GM18519 (cell line): ENCODE measurements at regions not wholly inside any gene's neighbourhood (a gene's known extent, or its start where the extent isn't known, plus 50 kb on each side); places are given as distances from the start of the nearest gene placed in this dataset.
"Not testable (repeated sequence)": the region's sequence is repeated elsewhere in the genome, so short reads cannot be mapped to it uniquely, and the experiment has no call there.

ENCODE experiments used
- ATAC-seq: cut with Tn5 transposase; IDR thresholded peaks from one replicate; pipeline ENCODE4 v1.9.1; 2021; ENCODE audit warnings: mild to moderate bottlenecking, moderate library complexity; ENCODE audit not compliant: unreplicated experiment, low FRiP score

GRCh38 chr18:28350821-28351220, 173.9 kb upstream of the CDH2 start:
- ATAC-seq = no peak

GRCh38 chr18:28342231-28342630, 165.3 kb upstream of the CDH2 start:
- ATAC-seq = no peak

GRCh38 chr18:28338316-28338715, 161.4 kb upstream of the CDH2 start:
- no peak for ATAC-seq

- no peak for ATAC-seq
Observed at GRCh38 chr18:28334516-28334915, 157.6 kb upstream of the CDH2 start.

- ATAC-seq = no peak
Observed at GRCh38 chr18:28332071-28332470, 155.1 kb upstream of the CDH2 start.

- ATAC-seq = no peak
Observed at GRCh38 chr18:28331551-28331950, 154.6 kb upstream of the CDH2 start.

- ATAC-seq = no peak
Observed at GRCh38 chr18:28313602-28314001, 136.7 kb upstream of the CDH2 start.

- no peak for ATAC-seq
Observed at GRCh38 chr18:28288784-28289183, 111.9 kb upstream of the CDH2 start.

GRCh38 chr18:28287146-28287545, 110.2 kb upstream of the CDH2 start:
- ATAC-seq = no peak

GRCh38 chr18:28284132-28284531, 107.2 kb upstream of the CDH2 start:
- no peak for ATAC-seq

GRCh38 chr18:28281400-28281799, 104.5 kb upstream of the CDH2 start:
- no peak for ATAC-seq

- no peak for ATAC-seq
Observed at GRCh38 chr18:28269750-28270149, 92.8 kb upstream of the CDH2 start.

- ATAC-seq = no peak
Observed at GRCh38 chr18:28267878-28268625, 91.1 kb upstream of the CDH2 start.

- ATAC-seq = no peak
Observed at GRCh38 chr18:28267276-28267675, 90.3 kb upstream of the CDH2 start.

- no peak for ATAC-seq
Observed at GRCh38 chr18:28256166-28256565, 79.2 kb upstream of the CDH2 start.

GRCh38 chr18:28248653-28249052, 71.7 kb upstream of the CDH2 start:
- no peak for ATAC-seq

- not testable (repeated sequence) for ATAC-seq
Observed at GRCh38 chr18:28240626-28241025, 63.7 kb upstream of the CDH2 start.

- no peak for ATAC-seq
Observed at GRCh38 chr18:28236487-28236886, 59.6 kb upstream of the CDH2 start.
